Activated CD4-positive, CD25-positive, alpha-beta regulatory T cell treated with anti-CD3 and anti-CD28 coated beads, Interleukin-2, amount 50 U/mL, for 24 hours (primary cell): ENCODE measurements at regions not wholly inside any gene's neighbourhood (a gene's known extent, or its start where the extent isn't known, plus 50 kb on each side); places are given as distances from the start of the nearest gene placed in this dataset.
A peak's percentile ranks its signal among the peaks of the same experiment; 100 is the strongest.

Experiments
- ATAC-seq, 2 donors: fragments of 150-1000 bp; cut with Tn5 transposase; one replicate each; pipeline ENCODE4 v1.10.0; 2021; ENCODE audit warnings: mild to moderate bottlenecking in 1 of 2, moderate library complexity in 1 of 2

DNA sequence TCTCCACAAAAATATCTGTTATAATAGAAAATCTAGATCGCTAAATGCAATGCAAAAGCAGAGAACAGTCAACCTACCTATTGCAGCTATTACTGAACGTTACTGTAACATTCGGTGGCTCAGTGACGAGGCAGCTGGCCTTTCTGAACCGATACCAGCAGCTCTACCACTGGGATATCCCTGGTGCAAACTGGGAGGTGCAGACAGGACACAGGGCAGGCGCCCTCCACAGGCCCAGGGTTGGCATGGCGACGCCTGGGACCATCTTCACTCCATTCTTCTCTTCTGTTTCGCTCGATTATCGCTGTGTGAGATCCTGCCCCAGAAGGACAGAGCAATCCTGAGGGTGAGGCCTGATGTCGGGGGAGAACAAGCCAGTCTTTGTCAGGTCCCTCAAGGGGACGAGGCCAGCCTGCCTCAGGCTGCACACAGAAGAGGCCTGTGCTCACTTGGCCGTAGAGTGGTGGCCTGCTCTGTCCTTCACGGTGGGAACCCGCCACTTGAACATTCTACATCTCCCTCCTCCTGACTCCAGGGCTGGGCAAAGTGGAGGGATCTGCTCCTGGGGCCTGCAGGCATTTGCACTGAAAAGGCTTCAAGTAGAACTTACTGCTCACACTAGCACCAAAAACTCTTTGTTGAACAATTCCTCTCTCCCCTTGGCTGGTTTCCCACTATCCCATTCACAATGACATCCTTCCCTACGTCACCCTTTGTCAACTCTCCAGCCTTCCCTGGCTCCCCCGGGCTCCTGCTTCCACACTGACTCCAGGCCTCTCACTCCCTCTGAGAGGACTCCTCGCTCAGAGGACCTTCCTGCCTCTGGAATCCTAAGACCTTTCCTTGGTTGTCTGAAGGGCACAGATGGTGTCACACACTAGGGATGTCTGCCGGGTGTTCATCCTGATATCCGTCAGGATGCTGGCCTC lies 49.7 kb downstream of the CYRIA start:
- no peak for ATAC-seq

- ATAC-seq: no peak
Measured at GRCh38 chr2:16615246-16615645, 50.4 kb downstream of the CYRIA start.

DNA sequence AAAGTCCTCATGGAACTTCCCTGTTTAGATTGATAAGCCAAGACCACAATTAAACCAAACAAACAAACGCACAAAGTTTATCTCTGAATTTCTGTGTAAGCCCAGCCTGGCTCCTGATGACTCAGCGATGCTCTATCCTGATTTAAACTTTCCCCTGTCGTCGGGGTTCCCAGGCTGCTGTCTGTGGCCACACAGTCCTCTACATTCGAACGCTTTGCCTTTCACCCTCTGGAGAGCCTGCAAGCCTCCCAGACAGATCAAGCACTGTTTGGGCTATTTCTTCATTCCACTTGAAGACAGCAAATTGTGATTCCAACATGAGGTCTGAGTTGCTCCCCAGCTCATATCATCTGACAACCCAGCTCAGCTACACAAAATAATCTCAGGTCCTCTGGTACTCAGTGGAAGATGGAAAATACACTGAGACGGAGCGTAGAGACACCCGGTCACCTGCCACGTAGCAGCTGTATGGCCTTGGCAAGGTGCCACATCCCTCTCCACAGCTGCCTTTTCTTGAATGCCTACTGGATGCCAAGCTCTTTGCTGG lies 51.2 kb downstream of the CYRIA start:
- ATAC-seq: no peak

GRCh38 chr2:16613539-16614011 lies 52.1 kb downstream of the CYRIA start:
- no peak for ATAC-seq

- ATAC-seq: no peak
Measured at GRCh38 chr2:16612490-16612889, 53.1 kb downstream of the CYRIA start.

GRCh38 chr2:16609786-16610185 lies 55.8 kb downstream of the CYRIA start:
- no peak for ATAC-seq

DNA sequence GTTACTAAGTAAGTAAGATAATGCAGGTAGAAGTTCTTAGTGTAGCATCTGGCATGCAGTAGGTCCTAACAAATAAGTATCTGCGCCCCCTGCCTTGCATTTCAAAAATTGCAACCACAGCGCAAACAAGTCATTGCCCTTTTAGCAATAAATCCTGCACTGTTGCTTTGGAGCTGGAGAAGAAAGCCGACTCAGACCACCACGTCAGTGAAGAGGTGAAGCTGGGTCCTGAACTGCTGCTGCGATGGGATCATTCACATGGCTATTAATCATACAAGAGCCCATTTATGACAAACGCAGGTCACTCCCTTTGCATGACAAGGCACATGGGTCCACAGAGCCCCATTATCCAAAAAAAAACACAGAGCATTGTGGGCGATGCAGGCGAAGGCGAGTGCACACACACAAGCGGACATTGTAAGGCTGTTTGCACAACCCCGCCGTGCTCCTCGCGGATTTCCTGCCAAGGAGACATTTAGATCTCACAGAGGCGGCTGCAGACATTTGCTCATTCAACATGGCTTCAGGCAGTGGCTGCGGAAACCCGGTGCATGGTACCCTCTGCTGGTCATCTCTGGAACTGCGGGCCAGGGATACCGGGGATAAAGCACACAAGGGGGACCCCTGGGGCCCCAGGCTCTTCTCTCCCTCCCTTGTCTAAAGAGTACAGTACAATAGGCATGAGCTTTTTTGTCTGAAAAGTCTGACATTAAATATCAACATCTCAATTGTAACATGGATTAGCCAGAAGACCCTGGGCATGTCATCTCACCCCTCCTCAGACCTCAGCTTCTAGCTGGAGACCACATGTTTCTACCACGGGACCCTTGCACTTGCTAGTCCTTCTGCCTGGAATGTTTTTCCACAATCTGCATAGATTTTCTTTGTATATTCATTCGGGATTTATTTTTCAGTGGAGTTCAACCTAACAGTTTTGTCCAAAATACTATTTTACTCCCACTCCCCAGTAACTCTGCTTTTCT lies 56.7 kb downstream of the CYRIA start:
- peak; percentile 86 to 90 for ATAC-seq

GRCh38 chr2:16607301-16607700 lies 58.3 kb downstream of the CYRIA start:
- ATAC-seq: no peak

DNA sequence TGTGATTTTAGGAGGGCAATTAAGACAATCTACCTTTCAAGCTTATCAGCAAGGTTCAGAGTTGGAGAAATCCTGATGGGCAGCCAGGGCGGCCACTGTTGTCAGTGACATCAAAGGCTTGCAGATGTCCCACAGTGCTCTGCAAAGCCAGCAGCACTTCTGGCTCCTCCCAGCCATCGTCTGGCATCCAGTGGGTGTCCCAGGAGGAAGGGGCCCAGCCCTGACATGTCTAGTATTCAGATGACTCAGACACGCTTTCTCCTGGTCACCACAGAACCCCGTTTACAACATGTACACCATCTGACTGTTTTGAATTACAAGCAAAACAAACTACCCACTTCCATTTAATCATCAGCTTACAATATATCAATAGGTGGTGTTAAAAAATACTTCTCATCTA lies 61.4 kb downstream of the CYRIA start:
- no peak for ATAC-seq

- ATAC-seq: no peak
Measured at GRCh38 chr2:16591370-16591933, 74.2 kb downstream of the CYRIA start.

DNA sequence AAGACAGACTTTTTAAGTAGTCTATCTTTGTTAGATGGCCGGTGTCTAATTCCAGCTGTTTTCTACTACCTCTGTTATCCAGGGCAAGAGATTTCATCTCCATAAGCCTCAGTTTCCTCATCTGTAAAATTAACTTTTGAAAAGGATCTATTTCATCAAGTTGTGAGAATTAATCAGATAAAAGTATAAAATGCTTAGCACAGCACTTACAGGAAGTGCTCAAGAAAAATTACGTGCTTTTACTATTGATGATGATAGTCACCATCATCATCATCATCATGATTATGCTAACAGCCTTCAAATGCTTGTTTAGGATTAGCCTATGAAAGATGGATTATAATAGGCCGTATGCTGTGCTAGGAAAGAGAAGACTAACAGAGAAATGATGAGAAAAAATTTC lies 76.2 kb downstream of the CYRIA start:
- ATAC-seq: no peak

DNA sequence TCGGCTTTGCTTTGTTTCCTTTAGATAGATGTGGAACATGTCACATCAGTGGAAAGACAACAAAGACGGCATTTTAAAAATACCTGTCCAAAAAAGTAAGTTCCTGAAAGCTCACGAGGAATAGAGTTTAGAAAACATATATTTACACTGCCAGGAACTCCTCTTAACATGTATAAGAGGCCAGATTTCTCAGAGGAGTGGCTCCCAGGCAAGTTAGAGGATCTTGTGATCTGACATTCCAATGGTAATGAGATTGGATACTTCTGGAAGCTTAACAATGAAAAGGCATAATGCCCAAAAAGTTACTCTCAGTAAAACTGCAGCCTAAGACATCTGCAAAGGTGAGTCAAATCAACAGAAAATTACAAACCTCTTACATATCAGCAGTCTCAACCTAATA lies 77.1 kb downstream of the CYRIA start:
- ATAC-seq: no peak

- ATAC-seq: no peak
Measured at GRCh38 chr2:16587601-16588000, 78.0 kb downstream of the CYRIA start.

DNA sequence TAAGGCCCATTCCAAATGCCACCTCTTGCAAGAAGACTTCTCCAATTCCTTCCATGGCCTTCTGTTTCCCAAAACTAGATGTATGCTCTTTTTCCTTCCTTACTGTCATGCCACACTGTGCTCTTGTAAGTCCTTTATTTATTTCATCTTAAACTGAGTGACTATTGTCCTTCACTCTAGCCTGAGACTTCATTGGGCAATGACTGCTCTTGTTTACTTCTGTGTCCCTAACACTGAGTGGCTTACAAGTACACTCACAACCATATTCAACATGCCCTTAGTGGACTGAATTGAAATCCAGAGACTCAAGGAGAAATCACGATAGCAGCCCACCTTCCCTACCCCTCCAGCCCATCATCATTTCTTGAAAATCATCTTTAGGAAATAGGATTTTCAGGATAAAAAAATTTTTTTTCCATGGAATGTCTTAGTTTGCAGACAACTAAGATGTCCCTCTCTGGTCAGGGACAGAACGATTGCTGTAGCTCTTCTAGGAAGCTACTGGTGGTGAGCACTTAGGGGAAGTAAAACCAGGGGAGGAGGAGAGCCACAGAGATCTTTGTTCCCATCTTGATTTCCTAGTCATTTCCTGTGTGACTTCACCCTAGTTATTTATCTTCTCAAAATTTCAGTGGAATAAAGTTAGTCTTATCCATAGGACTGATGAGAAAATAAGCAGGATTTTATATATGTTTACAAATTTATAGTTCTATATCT lies 80.7 kb downstream of the CYRIA start:
- ATAC-seq: no peak

- ATAC-seq: no peak
Measured at GRCh38 chr2:16584084-16584483, 81.5 kb downstream of the CYRIA start.

DNA sequence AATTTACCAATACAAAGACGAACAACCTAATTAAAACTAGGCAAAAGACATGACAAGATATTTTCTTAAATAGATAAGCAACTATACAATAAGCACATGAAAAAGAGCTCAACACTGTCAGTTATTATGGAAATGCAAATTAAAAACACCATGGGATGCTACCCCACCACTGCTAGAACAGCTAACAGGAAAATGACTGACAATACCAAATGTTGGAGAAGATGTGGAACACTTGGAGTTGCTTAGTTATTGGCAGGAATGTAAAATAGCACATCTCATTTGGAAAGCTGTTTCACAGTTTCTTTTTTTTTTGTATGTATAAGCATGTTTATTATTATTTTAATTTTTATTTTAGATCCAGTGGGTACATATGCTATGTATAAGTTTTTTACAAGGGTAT lies 84.4 kb downstream of the CYRIA start:
- no peak for ATAC-seq

DNA sequence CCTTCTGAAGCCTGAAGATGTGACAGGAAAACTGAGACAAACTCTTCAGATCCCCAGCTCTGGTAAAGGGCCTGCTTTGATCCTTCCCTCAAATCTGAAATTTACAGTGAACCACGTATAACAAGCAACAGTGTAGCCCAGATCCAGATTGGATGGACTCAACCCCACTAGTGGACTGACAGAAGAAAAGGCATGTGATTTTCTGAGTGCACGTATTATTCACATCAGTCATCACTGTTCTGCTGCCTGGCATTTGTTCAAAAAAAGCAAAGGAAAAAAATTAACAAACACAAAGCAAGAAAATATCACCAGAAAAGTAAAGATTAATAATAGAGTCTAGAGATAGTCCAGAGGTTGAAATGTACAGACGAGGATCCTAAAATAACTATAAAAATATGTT lies 87.6 kb downstream of the CYRIA start:
- ATAC-seq: no peak

GRCh38 chr2:16570516-16570915 lies 95.1 kb downstream of the CYRIA start:
- no peak for ATAC-seq

DNA sequence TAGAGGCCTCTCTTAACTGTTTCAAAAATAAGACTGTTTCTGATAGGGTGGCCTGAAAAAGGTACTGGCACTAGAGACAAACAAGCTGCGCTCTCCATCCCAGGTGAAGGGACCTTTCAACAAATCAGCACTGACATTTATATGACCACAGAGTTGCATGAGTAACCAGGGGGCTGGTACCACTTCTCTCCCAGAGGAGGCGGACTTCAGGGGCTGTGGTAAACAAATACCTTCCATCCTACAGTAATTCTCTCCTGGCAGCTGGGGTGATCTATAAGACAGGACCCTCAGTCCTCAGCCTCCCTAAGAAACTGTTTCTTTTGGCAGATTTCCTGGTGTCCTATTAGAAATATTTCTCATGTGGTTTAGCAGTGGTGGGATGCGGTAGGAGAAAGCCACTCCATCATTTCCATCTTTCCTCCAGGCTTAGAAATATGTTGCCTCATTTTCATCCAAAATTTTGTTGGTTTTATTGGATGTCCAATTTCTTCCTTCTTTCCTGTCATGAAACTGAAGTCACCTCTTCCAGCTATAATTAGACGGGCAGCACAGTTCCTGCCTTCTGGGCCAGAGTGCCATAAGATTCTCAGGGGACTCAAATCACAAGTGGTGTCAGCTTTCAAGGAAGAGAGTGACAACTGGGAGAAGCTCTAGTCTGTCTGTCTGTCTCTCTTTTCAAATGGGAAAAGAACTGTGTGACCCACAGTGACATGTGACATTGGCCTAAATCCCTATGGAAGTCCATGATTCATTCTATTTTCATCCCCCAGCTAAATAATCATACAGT lies 96.4 kb downstream of the CYRIA start:
- ATAC-seq: no peak

DNA sequence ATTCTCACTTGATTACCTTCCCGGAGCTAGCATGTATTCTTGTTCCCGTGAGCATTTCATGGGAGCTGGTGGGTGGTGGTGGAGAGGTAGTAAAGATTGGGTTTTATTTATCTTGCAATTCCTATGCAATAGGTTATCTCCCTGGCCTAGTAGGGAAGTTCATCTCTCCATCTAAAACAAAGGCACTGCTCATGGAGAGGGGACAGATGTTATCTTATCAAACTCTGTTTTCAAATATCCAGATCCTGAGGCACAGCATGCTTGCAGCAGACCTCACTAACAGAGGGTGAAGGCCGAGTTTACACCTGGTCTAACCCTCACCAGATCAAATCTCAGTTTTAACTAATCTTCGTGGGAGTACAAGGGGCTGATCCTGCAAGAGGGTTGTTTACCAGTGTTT lies 98.9 kb downstream of the CYRIA start:
- no peak for ATAC-seq

- no peak for ATAC-seq
Measured at GRCh38 chr2:16565481-16565880, 100.2 kb downstream of the CYRIA start.
